Parathyroid adenoma (tissue), 2 donors: ENCODE measurements at regions not wholly inside any gene's neighbourhood (a gene's known extent, or its start where the extent isn't known, plus 50 kb on each side); places are given as distances from the start of the nearest gene placed in this dataset.

ENCODE experiments used
- H2AFZ ChIP-seq: fragments of 300-600 bp; sonication (generic); one replicate; pipeline ENCODE4 v1.7.0; 2017; ENCODE audit warnings: antibody characterized with exemption, mild to moderate bottlenecking
- H3K27ac ChIP-seq: fragments of 300-600 bp; sonication (generic); one replicate; pipeline ENCODE4 v1.7.0; 2017
- H3K27me3 ChIP-seq: fragments of 300-600 bp; sonication (generic); one replicate; pipeline ENCODE4 v1.7.0; 2017; ENCODE audit warnings: low read length; ENCODE audit not compliant: control insufficient read depth, insufficient read depth
- H3K36me3 ChIP-seq: fragments of 300-600 bp; sonication (generic); one replicate; pipeline ENCODE4 v1.7.0; 2017; ENCODE audit warnings: low read length; ENCODE audit not compliant: control insufficient read depth, insufficient read depth
- H3K4me1 ChIP-seq: fragments of 300-600 bp; sonication (generic); one replicate; pipeline ENCODE4 v1.7.0; 2017; ENCODE audit warnings: control low read depth
- H3K4me2 ChIP-seq: fragments of 300-600 bp; sonication (generic); one replicate; pipeline ENCODE4 v1.7.0; 2017; ENCODE audit warnings: low read length
- H3K4me3 ChIP-seq: fragments of 300-600 bp; sonication (generic); one replicate; pipeline ENCODE4 v1.7.0; 2017; ENCODE audit warnings: low read depth, low read length
- H3K79me2 ChIP-seq: fragments of 300-600 bp; sonication (generic); one replicate; pipeline ENCODE4 v1.7.0; 2017; ENCODE audit warnings: control low read depth
- H3K9ac ChIP-seq: fragments of 300-600 bp; sonication (generic); one replicate; pipeline ENCODE4 v1.7.0; 2017; ENCODE audit warnings: mild to moderate bottlenecking
- H3K9me3 ChIP-seq: fragments of 300-600 bp; sonication (generic); one replicate; pipeline ENCODE4 v1.7.0; 2017; ENCODE audit warnings: low read length; ENCODE audit not compliant: control insufficient read depth
- TF ChIP-seq, protein P1 (sequence below): fragments of 300-600 bp; sonication (generic); IDR thresholded peaks from one replicate; pipeline ENCODE4 v1.7.0; 2017; ENCODE audit warnings: antibody characterized with exemption, mild to moderate bottlenecking
- donor health status: primary hyperparathyroidism.

DNA sequence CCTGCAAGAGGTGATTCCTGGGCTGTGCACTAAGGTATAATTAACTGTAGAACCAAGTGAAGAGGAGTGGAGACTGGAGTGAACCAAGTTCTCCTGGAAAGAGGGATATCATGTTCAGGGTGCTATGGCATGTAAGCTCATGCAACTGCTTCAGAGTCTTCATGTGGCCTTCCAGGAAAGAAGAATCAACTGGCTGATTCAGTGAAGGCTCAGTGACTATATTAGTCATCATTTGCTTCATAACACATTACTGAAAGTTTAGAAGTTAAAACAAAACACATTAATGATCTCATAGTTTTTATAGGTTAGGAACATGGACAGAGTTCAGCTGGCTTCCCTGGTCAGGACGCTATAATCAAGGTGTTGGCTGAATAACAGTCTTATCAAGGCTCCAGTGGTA is 1200.8 kb upstream of the GYPC start:
- no peaks in the 10 kb centered on the region for H3K79me2 ChIP-seq
- no peak overlapping the region for H3K4me3 ChIP-seq
- H3K27ac ChIP-seq = no peak overlapping the region
- H3K9me3 ChIP-seq = no peaks in the 10 kb centered on the region
- H3K36me3 ChIP-seq = no peaks in the 10 kb centered on the region
- no peak overlapping the region for H3K9ac ChIP-seq
- H3K4me1 ChIP-seq = no peaks in the 10 kb centered on the region
- no peak overlapping the region for H2AFZ ChIP-seq
- H3K4me2 ChIP-seq = no peak overlapping the region
- TF ChIP-seq, protein P1, sequence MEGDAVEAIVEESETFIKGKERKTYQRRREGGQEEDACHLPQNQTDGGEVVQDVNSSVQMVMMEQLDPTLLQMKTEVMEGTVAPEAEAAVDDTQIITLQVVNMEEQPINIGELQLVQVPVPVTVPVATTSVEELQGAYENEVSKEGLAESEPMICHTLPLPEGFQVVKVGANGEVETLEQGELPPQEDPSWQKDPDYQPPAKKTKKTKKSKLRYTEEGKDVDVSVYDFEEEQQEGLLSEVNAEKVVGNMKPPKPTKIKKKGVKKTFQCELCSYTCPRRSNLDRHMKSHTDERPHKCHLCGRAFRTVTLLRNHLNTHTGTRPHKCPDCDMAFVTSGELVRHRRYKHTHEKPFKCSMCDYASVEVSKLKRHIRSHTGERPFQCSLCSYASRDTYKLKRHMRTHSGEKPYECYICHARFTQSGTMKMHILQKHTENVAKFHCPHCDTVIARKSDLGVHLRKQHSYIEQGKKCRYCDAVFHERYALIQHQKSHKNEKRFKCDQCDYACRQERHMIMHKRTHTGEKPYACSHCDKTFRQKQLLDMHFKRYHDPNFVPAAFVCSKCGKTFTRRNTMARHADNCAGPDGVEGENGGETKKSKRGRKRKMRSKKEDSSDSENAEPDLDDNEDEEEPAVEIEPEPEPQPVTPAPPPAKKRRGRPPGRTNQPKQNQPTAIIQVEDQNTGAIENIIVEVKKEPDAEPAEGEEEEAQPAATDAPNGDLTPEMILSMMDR = no peak
- no peaks in the 10 kb centered on the region for H3K27me3 ChIP-seq

DNA sequence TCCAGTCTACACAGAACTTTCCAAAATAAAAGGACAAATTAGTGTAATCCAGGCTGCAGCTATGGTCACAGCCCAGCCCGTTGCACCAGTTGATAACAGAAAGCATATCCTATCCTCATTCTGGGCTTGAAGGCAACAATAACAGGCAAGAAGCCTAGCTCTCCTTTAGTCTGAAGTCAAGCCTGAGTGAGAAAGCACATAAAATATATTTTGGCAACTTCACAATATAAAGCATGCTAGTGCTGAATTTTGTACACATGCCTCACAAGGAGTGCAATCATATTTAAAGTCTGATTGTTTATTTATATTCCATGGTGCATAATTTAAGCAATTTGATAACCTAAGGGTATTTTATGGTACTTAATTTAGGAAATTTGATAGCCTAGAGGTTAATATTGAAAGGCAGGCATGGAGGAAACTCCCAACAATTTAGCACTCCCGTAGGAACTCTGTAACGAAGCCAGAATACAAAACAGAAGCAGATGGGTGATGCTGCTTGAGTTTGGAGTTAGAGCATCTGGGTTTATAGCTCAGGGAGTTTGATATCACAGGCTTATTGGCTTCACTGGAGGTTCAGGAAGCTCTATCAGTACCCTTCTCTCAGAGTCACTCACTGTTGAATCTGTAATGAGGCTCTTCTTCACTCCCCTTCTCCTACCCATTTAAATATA is 1199.1 kb upstream of the GYPC start:
- no peak overlapping the region for H2AFZ ChIP-seq
- H3K27ac ChIP-seq = no peak overlapping the region
- H3K9me3 ChIP-seq = no peaks in the 10 kb centered on the region
- H3K4me1 ChIP-seq = no peaks in the 10 kb centered on the region
- TF ChIP-seq, protein P1 = no peak
- H3K79me2 ChIP-seq = no peaks in the 10 kb centered on the region
- H3K4me3 ChIP-seq = no peak overlapping the region
- H3K9ac ChIP-seq = no peak overlapping the region
- no peak overlapping the region for H3K4me2 ChIP-seq
- H3K36me3 ChIP-seq = no peaks in the 10 kb centered on the region
- H3K27me3 ChIP-seq = no peaks in the 10 kb centered on the region

DNA sequence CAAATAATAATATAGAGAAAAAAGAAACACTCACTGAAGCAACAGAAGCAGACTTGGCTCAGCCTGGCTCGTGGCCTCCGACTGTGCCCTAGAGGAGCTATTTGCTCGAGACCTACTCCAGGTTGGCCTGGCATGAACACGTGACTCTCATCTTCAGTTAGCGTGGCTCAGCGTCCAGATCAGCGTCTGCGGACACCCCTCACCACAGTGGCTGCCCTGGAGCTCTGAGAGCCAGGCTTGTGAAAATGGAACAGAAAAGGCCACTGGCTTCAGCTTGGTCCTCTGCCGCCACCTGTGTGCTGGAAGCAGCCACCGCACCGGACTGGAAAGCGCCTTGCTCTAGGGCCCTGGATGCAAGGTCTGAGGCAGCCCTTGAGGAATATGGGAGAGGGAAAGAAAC is 1184.0 kb upstream of the GYPC start:
- no peaks in the 10 kb centered on the region for H3K79me2 ChIP-seq
- no peaks in the 10 kb centered on the region for H3K27me3 ChIP-seq
- H3K4me1 ChIP-seq = no peaks in the 10 kb centered on the region
- H3K36me3 ChIP-seq = no peaks in the 10 kb centered on the region
- H3K4me3 ChIP-seq = no peak overlapping the region
- TF ChIP-seq, protein P1 = no peak
- no peak overlapping the region for H2AFZ ChIP-seq
- H3K4me2 ChIP-seq = no peak overlapping the region
- no peaks in the 10 kb centered on the region for H3K9me3 ChIP-seq
- H3K27ac ChIP-seq = no peak overlapping the region
- H3K9ac ChIP-seq = no peak overlapping the region

DNA sequence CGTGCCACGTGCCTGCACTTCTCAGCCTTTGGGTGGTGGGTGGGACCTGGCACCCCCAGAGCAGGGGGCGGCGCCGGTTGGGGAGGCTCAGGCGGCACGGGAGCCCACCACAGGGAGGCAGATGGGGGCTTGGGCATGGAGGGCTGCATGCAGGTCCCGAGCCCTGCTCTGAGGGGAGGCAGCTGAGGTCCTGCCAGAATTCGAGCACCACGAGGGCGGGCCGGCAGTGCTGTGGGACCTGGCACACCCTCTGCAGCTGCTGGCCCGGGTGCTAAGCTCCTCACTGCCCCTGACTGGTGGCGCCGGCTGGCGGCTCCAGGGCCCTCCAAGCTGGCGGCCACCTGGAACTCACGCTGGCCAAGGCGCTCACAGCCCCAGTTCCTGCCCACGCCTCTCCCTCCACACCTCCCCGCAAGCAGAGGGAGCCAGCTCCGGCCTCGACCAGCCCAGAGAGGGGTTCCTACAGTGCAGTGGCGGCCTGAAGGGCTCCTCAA is 1176.8 kb upstream of the GYPC start:
- Histone ChIP-seq H3K4me1 (no peaks in the 10 kb centered on the region), H3K27me3 (no peaks in the 10 kb centered on the region), H2AFZ (no peak overlapping the region), H3K4me2 (no peak overlapping the region), H3K27ac (no peak overlapping the region), H3K36me3 (no peaks in the 10 kb centered on the region), H3K4me3 (no peak overlapping the region), H3K9ac (no peak overlapping the region), H3K9me3 (no peaks in the 10 kb centered on the region), H3K79me2 (no peaks in the 10 kb centered on the region)
- TF ChIP-seq, protein P1 = no peak

DNA sequence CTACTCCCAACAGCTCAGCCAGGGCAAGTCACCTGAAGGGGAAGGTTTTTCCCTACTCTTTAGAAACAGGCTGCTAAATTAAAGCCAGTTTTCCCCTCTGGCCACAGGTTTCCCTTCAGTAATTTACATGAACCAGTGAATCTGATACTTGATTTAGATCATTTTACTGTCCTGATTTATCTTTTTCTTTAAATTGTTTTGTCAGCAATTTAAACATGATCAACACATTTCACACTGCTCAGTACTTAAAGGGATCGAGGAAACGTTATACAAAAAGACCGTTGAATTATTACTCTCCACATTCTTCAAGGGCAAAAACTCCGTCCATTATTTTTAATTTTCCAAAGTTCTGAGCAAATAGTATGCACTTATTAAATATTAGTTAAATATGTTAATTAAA is 1165.7 kb upstream of the GYPC start:
- no peak overlapping the region for H3K4me2 ChIP-seq

More for the DNA sequence above, 1165.7 kb upstream of the GYPC start:
- TF ChIP-seq, protein P1 = no peak
- Histone ChIP-seq H3K27ac (no peak overlapping the region), H3K4me3 (no peak overlapping the region), H3K4me1 (no peaks in the 10 kb centered on the region), H3K79me2 (no peaks in the 10 kb centered on the region), H3K36me3 (no peaks in the 10 kb centered on the region), H3K27me3 (no peaks in the 10 kb centered on the region), H3K9me3 (no peaks in the 10 kb centered on the region), H2AFZ (no peak overlapping the region), H3K9ac (no peak overlapping the region)
